ENCODE measurements at regions not wholly inside any gene's neighbourhood (a gene's known extent, or its start where the extent isn't known, plus 50 kb on each side); places are given as distances from the start of the nearest gene placed in this dataset.

DNA sequence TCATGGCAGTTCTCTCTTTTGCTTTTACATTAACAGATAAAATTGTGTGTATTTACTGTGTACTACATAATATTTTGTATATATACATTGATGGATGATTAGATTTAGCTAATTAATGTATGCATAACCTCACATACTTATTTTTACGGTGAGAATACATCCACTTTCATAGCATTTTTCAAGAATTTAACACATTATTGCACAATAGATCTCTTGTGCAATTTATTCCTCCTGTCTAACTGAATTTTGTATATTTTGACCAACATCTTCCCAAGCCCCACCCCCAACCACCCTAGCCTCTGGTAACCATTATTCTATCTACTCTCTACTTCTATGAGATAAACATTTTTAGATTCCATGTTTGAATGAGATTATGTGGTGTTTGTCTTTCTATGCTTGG is 194.7 kb downstream of the RBM26 start:
- Histone ChIP-seq H4K8ac (ENCODE audit: extremely low read depth, insufficient read depth, low read length) (no peak overlapping the region), H3K4ac (replicated peaks; ENCODE audit: insufficient read length, low read depth, low read length) (no peak overlapping the region), H2AK5ac (ENCODE audit: low read depth, low read length) (no peak overlapping the region), H2BK15ac (ENCODE audit: low read length) (no peak overlapping the region), H4K20me1 (replicated peaks in 1 of 2; ENCODE audit: control insufficient read depth in 1 of 2, insufficient read depth in 2 of 2, low read length in 2 of 2) (no peaks in the 10 kb centered on the region), H3K4me2 (ENCODE audit: insufficient read depth in 1 of 2, low read depth in 2 of 2, low read length in 2 of 2) (no peak overlapping the region), H3K18ac (ENCODE audit: extremely low read depth, low read length) (no peak overlapping the region), H2BK12ac (ENCODE audit: low read depth, low read length) (no peak overlapping the region), H3K79me2 (ENCODE audit: control insufficient read depth in 1 of 2, insufficient read depth in 2 of 2, low read length in 2 of 2) (no peaks in the 10 kb centered on the region), H4K5ac (ENCODE audit: insufficient read length, low read depth, low read length) (no peak overlapping the region), H2BK20ac (ENCODE audit: low read length) (no peak overlapping the region), H3K56ac (replicated peaks; ENCODE audit: insufficient read length, low read depth, low read length) (no peak overlapping the region), H3K23me2 (ENCODE audit: low read depth, low read length) (no peaks in the 10 kb centered on the region), H2BK120ac (replicated peaks; ENCODE audit: low read depth, low read length) (no peak overlapping the region), H3K4me1 (replicated peaks in 1 of 4; ENCODE audit: control insufficient read depth in 3 of 4, insufficient read depth in 4 of 4, low read length in 3 of 4) (peaks cover 0 to 7% (median 0%) of the 10 kb centered on the region in 4 experiments; a peak in 1 of 7 replicates), H3K23ac (ENCODE audit: insufficient read length) (no peak overlapping the region), H3K36me3 (ENCODE audit: control insufficient read depth in 2 of 4, insufficient read depth in 4 of 4, low read length in 3 of 4) (no peaks in the 10 kb centered on the region), H2AFZ (ENCODE audit: low read length) (no peak overlapping the region), H3K4me3 (ENCODE audit: extremely low read depth in 1 of 4, insufficient read depth in 2 of 4, low read depth in 3 of 4, low read length in 4 of 4) (no peak overlapping the region), H3K27ac (ENCODE audit: low read depth, low read length) (no peak overlapping the region), H4K91ac (replicated peaks; ENCODE audit: insufficient read length, low read length) (no peak overlapping the region), H3K14ac (ENCODE audit: insufficient read length) (no peak overlapping the region), H2BK5ac (ENCODE audit: low read depth, low read length) (no peak overlapping the region), H3K9me3 (ENCODE audit: insufficient read depth in 2 of 2, low read depth in 1 of 2, low read length in 1 of 2) (no peaks in the 10 kb centered on the region), H3K79me1 (ENCODE audit: low read depth, low read length) (no peaks in the 10 kb centered on the region), H3K9ac (replicated peaks in 1 of 4; ENCODE audit: extremely low read depth in 1 of 4, low read depth in 3 of 4, low read length in 3 of 4) (no peak overlapping the region), H3K27me3 (replicated peaks in 1 of 4; ENCODE audit: control insufficient read depth in 3 of 4, extremely low read depth in 1 of 4, insufficient read depth in 3 of 4, low read length in 3 of 4) (no peaks in the 10 kb centered on the region)
- POLR2A ChIA-PET (ENCODE audit: partially characterized antibody): no interaction called here
- DNase-seq (ENCODE audit: low read depth in 1 of 2, low spot score in 2 of 2): no peak
- no peak for TF ChIP-seq JUN (IDR thresholded peaks at IDR 0.05; ENCODE audit: low read depth, low read length)
- no peak for TF ChIP-seq GABPA (IDR thresholded peaks at IDR 0.05; ENCODE audit: borderline replicate concordance, insufficient read depth, low read length)
- no peak for TF ChIP-seq TAF1 (IDR thresholded peaks at IDR 0.05; ENCODE audit: low read depth, low read length)
- TF ChIP-seq, protein P1, sequence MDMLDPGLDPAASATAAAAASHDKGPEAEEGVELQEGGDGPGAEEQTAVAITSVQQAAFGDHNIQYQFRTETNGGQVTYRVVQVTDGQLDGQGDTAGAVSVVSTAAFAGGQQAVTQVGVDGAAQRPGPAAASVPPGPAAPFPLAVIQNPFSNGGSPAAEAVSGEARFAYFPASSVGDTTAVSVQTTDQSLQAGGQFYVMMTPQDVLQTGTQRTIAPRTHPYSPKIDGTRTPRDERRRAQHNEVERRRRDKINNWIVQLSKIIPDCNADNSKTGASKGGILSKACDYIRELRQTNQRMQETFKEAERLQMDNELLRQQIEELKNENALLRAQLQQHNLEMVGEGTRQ (IDR thresholded peaks at IDR 0.05; ENCODE audit: low read length): no peak
- no peak for TF ChIP-seq GTF2F1 (IDR thresholded peaks at IDR 0.05; ENCODE audit: borderline replicate concordance, low read depth, low read length)
- no peak for TF ChIP-seq CTBP2 (IDR thresholded peaks at IDR 0.05; ENCODE audit: borderline replicate concordance, insufficient read depth, insufficient read length, low read length)
- no peak for TF ChIP-seq BRCA1 (IDR thresholded peaks at IDR 0.05; ENCODE audit: low read depth, low read length)
- TF ChIP-seq MAFK (IDR thresholded peaks at IDR 0.05; ENCODE audit: low read depth, low read length): no peak
- TF ChIP-seq SUZ12 (IDR thresholded peaks at IDR 0.05; ENCODE audit: low read length): no peak
- CTCF ChIA-PET (ENCODE audit: partially characterized antibody): interaction anchor here (0.8 kb wide), 1 partner anchor 151 kb away, joined by 3 read pairs; no protein-coding TSS in a partner anchor
- WGBS, 2 experiments (ENCODE audit: extremely low coverage in 1 of 2, insufficient coverage in 1 of 2, insufficient read length in 1 of 2, insufficient replicate concordance in 2 of 2, low coverage in 1 of 2, low lambda C conversion rate in 2 of 2, missing lambda C conversion rate in 1 of 2): 85% methylated on average over 1 of the region's 1 CpG; no CpG with 5 or more reads in 1 of the 2 experiments
- FAIRE-seq: no peak

Measured in H1 (cell line).